ENCODE measurements at regions not wholly inside any gene's neighbourhood (a gene's known extent, or its start where the extent isn't known, plus 50 kb on each side); places are given as distances from the start of the nearest gene placed in this dataset.
"Not testable (repeated sequence)": the region's sequence is repeated elsewhere in the genome, so short reads cannot be mapped to it uniquely, and the experiment has no call there.

DNA sequence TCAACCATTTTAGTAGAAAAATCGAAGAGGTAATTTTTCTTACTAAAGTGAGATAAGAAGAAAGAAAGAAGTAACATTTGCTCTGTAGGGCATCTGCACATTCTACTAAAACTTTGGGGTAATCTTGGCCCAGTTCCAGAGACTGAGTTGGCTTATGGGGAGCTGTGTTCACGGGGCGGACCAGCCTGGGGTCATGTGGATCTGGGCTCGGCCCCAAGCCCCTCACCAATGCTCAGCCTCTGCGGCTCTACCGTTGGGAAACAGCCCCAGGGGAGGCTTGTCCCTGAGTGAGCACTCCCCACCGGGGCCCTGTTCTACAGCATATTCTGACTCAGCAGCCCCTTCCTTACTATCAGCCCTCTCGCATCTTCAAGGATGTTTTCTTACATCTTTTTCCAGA is 132.3 kb downstream of the RTP5 start:
- H3K4me3 ChIP-seq (ENCODE audit: low read depth, low read length), result no peak overlapping the region
- no peak for DNase-seq (ENCODE audit: low read depth)
- TF ChIP-seq MYC (IDR thresholded peaks at IDR 0.05; ENCODE audit: low read depth, low read length) (no peak), POLR2A (IDR thresholded peaks at IDR 0.05; ENCODE audit: extremely low read depth, insufficient read length) (no peak)
- TF ChIP-seq, protein P1, sequence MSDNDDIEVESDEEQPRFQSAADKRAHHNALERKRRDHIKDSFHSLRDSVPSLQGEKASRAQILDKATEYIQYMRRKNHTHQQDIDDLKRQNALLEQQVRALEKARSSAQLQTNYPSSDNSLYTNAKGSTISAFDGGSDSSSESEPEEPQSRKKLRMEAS (IDR thresholded peaks at IDR 0.05; ENCODE audit: low read depth, low read length), result no peak
- TF ChIP-seq, protein P2, sequence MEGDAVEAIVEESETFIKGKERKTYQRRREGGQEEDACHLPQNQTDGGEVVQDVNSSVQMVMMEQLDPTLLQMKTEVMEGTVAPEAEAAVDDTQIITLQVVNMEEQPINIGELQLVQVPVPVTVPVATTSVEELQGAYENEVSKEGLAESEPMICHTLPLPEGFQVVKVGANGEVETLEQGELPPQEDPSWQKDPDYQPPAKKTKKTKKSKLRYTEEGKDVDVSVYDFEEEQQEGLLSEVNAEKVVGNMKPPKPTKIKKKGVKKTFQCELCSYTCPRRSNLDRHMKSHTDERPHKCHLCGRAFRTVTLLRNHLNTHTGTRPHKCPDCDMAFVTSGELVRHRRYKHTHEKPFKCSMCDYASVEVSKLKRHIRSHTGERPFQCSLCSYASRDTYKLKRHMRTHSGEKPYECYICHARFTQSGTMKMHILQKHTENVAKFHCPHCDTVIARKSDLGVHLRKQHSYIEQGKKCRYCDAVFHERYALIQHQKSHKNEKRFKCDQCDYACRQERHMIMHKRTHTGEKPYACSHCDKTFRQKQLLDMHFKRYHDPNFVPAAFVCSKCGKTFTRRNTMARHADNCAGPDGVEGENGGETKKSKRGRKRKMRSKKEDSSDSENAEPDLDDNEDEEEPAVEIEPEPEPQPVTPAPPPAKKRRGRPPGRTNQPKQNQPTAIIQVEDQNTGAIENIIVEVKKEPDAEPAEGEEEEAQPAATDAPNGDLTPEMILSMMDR (IDR thresholded peaks at IDR 0.05; ENCODE audit: low read depth, low read length), result no peak

- no peak overlapping the region for H3K4me3 ChIP-seq (ENCODE audit: low read depth, low read length)
- DNase-seq (ENCODE audit: low read depth), result no peak
- TF ChIP-seq, protein P2 (IDR thresholded peaks at IDR 0.05; ENCODE audit: low read depth, low read length), result no peak
- TF ChIP-seq MYC (IDR thresholded peaks at IDR 0.05; ENCODE audit: low read depth, low read length) (no peak), POLR2A (IDR thresholded peaks at IDR 0.05; ENCODE audit: extremely low read depth, insufficient read length) (no peak)
- TF ChIP-seq, protein P1 (IDR thresholded peaks at IDR 0.05; ENCODE audit: low read depth, low read length), result no peak
Measured at GRCh38 chr2:242002944-242003343, 133.4 kb downstream of the RTP5 start.

DNA sequence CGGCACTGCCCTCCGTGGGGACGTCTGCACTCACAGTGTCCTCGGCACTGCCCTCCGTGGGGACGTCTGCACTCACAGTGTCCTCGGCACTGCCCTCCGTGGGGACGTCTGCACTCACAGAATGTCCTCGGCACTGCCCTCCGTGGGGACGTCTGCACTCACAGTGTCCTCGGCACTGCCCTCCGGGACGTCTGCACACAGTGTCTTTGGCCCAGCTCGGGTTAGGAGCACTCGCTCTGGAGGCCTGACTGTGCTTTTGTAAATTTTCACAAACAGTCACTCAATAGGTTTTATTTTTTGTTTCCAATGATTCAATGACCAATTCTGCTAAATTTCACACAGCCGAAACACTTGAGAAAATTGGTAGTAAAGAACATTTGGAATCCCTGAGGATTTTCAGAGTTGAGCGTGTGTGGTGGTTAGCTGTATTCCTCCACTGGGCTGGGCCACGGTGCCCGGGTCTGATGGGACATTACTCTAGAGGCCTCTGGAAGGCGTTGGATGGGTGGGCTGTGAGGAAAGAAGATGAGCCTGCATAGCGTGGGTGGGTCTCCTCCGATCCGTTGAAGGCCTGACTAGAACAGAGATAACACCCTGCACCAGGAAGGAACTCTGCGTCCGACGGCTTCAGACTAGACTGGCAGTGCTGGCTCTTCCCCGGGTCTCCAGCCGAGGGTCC is 134.8 kb downstream of the RTP5 start:
- no peak overlapping the region for H3K4me3 ChIP-seq (ENCODE audit: low read depth, low read length)
- TF ChIP-seq, protein P2 (IDR thresholded peaks at IDR 0.05; ENCODE audit: low read depth, low read length), result no peak
- TF ChIP-seq, protein P1 (IDR thresholded peaks at IDR 0.05; ENCODE audit: low read depth, low read length), result no peak
- TF ChIP-seq MYC (IDR thresholded peaks at IDR 0.05; ENCODE audit: low read depth, low read length), result no peak
- TF ChIP-seq POLR2A (IDR thresholded peaks at IDR 0.05; ENCODE audit: extremely low read depth, insufficient read length), result no peak
- DNase-seq (ENCODE audit: low read depth), result no peak

DNA sequence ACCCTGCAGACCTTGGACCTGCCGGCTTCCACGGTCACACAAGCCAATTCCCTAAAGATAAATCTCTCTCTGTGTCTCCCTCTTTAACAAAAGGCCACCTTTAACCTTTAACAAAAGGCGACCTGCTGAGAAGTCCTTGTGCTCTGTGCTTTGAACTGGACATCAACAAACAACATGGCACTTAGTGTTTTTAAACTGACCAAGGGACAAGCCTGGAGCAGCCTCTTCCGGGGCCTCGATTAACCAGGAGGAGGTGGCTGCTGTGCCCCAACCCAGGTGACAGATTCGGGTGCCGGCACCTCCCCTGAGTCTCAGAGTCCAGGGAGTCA is 135.3 kb downstream of the RTP5 start:
- no peak overlapping the region for H3K4me3 ChIP-seq (ENCODE audit: low read depth, low read length)
- DNase-seq (ENCODE audit: low read depth), result no peak
- TF ChIP-seq, protein P2 (IDR thresholded peaks at IDR 0.05; ENCODE audit: low read depth, low read length), result no peak
- TF ChIP-seq, protein P1 (IDR thresholded peaks at IDR 0.05; ENCODE audit: low read depth, low read length), result no peak
- no peak for TF ChIP-seq POLR2A (IDR thresholded peaks at IDR 0.05; ENCODE audit: extremely low read depth, insufficient read length)
- no peak for TF ChIP-seq MYC (IDR thresholded peaks at IDR 0.05; ENCODE audit: low read depth, low read length)

- DNase-seq (ENCODE audit: low read depth); H3K4me3 ChIP-seq (ENCODE audit: low read depth, low read length): not testable (repeated sequence)
Measured at GRCh38 chr2:242006091-242006634, 136.6 kb downstream of the RTP5 start.

- not testable (repeated sequence) for H3K4me3 ChIP-seq (ENCODE audit: low read depth, low read length); DNase-seq (ENCODE audit: low read depth)
Measured at GRCh38 chr2:242008908-242009307, 139.4 kb downstream of the RTP5 start.

GRCh38 chr2:242009846-242010245 is 140.3 kb downstream of the RTP5 start:
- not testable (repeated sequence) for DNase-seq (ENCODE audit: low read depth); H3K4me3 ChIP-seq (ENCODE audit: low read depth, low read length)

- H3K4me3 ChIP-seq (ENCODE audit: low read depth, low read length), result not testable (repeated sequence)
- DNase-seq (ENCODE audit: low read depth), result peak; percentile 26
Measured at GRCh38 chr2:242010252-242011166, 141.0 kb downstream of the RTP5 start.
